HG03432 (cell line): ENCODE measurements at regions not wholly inside any gene's neighbourhood (a gene's known extent, or its start where the extent isn't known, plus 50 kb on each side); places are given as distances from the start of the nearest gene placed in this dataset.

Source experiments
- ATAC-seq: cut with Tn5 transposase; IDR thresholded peaks from one replicate; pipeline ENCODE4 v1.9.1; 2021; ENCODE audit warnings: mild to moderate bottlenecking, moderate library complexity; ENCODE audit not compliant: unreplicated experiment

- ATAC-seq: no peak
Measured at GRCh38 chr3:161555320-161555719, 58.7 kb downstream of the OTOL1 start.

DNA sequence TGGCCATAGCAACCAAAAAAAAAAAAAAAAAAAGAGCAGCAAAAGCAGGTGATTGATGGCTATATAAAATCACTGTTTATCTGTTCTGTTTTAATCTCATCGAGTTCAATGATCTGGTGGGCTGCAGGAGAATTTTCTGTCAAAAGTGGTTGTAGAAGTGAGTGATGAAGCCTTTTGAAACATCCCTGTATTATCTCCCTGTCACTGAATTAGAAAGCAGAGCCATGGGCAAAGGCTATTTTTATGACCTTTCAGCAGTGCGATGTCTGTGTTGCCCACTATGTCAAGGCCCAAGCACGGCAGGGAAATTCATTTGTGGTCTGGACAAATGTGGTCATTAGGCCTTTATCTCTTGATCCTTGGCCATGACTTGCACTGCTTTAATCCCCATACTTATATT is 59.9 kb downstream of the OTOL1 start:
- ATAC-seq: no peak

DNA sequence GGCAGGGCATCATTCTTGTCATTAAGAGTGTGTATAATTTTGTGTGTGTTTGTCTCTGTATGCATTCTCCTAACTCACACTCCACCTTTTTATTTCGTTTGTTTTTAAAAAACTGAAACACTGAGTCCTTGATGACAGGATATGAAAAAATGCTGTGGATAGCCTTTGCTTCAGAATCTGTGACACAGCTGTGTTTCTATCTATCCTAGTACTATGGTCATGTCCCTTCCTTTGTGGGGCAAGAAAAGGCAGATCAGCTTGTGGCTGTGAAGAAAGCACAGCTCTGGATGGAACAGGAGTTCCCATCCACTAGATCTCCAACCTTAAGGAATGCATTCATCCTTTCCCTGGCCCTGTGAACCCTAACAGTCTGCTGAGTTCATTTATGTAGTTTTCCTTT is 60.3 kb downstream of the OTOL1 start:
- ATAC-seq: no peak

DNA sequence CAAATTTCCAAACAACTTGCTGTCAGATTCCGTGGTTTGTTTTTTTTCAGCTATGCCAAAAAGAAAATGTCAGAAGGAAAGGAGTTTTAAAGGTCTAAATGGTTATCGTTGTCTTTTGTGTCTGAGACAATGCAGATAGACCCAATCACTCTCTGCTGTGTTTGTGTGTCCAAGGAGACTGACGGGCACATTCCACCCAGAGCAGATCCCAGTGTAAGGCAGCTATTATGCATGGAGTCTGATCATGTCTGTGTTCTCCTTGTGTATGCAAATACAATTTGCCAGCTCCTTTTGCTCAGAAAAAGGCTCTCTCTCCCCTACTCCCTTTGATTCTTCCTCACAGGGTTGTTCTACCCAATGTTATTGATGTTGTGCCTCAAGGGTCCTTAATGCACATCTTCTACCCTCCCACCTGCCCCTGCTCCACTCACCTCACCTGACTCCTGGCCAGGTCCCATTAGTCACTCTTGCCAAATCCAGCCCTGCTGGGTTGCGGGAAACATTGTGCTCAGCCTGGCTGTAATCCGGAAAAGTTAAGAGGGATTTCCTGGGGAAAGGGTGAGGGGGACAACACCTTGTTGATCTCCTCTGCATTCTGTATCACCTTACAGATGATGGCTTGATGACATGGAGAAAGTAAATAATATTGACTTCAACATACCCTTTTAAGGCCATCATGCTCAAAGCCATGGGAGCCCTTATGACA is 61.0 kb downstream of the OTOL1 start:
- ATAC-seq: no peak

DNA sequence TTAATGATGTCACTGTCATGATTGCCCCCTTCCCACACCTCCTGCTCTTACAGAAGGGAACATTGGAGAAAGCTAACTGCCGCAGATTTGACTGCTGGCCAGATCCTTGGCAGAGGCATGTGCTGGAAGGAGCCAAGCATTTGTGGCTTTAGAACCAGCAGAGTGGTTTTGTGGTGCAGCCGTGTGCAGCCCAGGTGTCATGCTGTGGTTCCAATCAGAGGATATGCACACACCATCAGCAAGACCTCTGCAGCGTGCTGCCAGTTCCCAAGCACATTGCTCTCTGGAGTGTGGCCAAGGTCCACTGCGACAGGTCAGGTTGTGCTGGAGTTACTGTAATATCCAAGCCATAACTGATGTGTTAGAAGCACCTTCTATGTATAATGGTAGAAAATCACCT is 61.6 kb downstream of the OTOL1 start:
- ATAC-seq: no peak

DNA sequence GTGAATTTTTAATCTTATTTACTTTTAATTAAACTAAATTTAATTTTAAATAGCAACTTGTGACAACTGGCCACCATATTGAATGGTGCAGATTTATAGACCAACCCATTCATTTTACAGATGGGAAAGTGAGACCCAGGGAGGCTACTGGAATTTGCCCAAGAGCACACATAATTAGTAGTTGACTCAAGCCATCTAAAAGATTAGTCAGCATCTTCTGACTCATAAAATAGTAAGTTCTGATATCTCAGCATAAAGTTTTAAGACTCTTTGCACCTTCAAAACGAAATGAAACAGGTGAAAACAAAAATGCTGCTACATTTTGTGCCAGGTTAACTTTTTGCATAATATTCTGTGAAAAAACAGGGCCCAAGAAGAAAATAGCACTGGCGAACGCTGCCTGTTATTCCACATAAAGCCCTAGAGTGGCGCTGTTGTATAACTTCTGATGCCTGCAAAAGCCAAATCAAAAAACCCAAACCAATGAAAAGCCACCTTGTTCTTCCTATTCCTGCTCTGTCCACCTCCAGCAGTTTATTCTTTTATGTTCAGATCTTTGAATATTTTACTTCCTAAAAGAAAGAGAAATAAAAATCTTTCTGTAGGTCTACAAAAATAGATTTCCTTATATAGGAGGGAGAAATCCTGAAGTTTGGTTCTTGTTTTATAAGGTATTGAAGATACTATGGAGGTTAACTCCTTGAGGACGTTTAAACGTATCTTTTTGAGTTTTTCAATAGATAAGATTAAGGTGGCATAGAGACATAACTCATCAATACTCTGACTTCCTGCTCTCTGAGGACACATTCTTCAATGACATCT is 62.8 kb downstream of the OTOL1 start:
- peak; percentile 61 for ATAC-seq

GRCh38 chr3:161560008-161560637 is 63.5 kb downstream of the OTOL1 start:
- peak; percentile 46 for ATAC-seq

- peak; percentile 58 for ATAC-seq
Measured at GRCh38 chr3:161567577-161568361, 71.2 kb downstream of the OTOL1 start.

DNA sequence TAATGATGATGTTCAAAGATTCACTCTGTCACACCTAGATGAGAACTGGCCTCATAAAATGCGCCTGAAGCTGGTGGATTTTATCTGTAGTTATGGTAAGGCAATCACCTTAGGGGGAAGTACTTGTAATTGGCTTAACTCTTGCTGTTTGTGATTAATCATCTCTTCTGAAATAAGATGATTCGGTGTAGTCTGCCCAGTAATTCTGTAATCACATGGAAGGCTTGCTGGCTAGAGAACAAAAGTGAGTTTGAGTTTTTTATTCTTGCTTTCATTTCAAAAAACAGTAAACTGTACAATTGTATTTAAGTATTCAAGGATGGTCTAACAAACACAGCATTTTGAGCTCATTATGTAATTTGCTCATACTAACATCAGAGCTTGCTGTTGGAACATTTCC is 72.1 kb downstream of the OTOL1 start:
- ATAC-seq: no peak

GRCh38 chr3:161571951-161572350 is 75.3 kb downstream of the OTOL1 start:
- no peak for ATAC-seq

GRCh38 chr3:161573136-161573535 is 76.5 kb downstream of the OTOL1 start:
- no peak for ATAC-seq

DNA sequence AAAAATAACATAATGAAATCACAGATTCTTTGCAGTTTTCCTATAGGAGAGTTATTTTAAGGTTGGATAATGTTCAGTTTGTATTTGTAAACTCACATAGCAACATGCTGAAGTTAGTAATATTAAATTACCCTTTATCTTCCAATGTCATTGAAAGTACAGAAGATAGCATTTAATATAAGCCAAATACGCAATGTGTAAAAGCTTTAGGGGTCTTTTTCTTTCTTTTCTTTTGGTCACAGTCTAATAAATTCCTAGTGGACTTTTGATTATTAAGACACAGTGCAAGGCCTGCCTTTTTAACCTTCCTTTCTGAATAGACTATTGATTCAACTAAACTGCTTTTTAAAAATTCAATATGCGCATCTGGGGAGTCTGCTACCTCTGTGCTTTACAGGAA is 79.3 kb downstream of the OTOL1 start:
- ATAC-seq: no peak

GRCh38 chr3:161576311-161576710 is 79.7 kb downstream of the OTOL1 start:
- no peak for ATAC-seq

GRCh38 chr3:161576714-161577510 is 80.3 kb downstream of the OTOL1 start:
- ATAC-seq: peak; percentile 54

DNA sequence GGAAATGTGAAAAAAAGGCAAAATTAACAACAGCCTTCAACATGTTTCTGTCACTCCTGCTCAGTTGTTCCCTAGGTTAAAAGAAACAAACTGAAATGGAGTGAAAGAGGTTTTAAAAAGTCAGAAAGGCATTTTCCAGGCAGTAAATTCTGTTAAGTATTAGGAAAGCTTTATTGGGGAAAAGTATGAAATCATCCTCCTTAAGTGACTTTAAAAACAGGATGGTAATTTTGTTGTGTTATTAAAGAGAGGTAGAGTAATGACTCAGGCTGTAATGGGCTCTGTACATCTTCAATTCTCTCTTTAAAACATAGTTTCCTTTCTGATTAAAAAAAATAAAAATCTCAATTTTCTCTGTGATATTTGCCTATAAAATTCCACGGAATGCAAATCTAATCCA is 81.1 kb downstream of the OTOL1 start:
- no peak for ATAC-seq

- no peak for ATAC-seq
Measured at GRCh38 chr3:161579395-161580126, 83.0 kb downstream of the OTOL1 start.

GRCh38 chr3:161585922-161586321 is 89.3 kb downstream of the OTOL1 start:
- ATAC-seq: no peak

GRCh38 chr3:161586556-161587235 is 90.1 kb downstream of the OTOL1 start:
- ATAC-seq: no peak

DNA sequence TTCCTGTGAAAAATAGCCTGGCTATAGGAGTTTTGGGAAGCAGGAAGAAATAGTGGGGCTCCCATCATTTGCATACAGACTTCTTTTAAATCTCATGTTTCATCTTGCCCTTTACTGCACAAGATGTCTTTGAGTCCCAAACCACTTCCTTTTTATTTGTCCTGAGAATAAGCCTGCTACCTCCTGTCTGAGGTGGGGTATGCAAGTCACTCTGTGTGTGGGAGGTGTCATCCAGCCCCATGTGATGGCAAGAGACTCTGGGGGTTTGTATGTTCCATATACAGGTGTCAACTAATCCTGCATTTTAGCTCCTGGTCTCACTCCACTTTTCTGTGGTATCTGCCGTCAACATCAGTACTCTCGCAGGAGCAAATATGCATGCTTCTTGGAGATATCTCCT is 102.0 kb downstream of the OTOL1 start:
- ATAC-seq: no peak
